IMR-90 (cell line): ENCODE measurements at regions not wholly inside any gene's neighbourhood (a gene's known extent, or its start where the extent isn't known, plus 50 kb on each side); places are given as distances from the start of the nearest gene placed in this dataset.

Experiments
- ATAC-seq: fragments of 200-7000 bp; cut with Tn5 transposase; 2 replicates; pipeline ENCODE4 v1.9.1; 2020; ENCODE audit warnings: low read depth, mild to moderate bottlenecking, moderate library complexity
- BruUV-seq: library from RNA; stranded (reverse); fragments of 400-500 nt; replicated peaks from 2 replicates; lab custom pipeline; 2021; lab: Mats Ljungman, UMichigan
- CTCF ChIA-PET: fragments of 300-600 bp; formaldehyde crosslinking; extraction: SDS; loops from one replicate; lab custom pipeline; 2021; ENCODE audit warnings: antibody characterized with exemption; lab: Yijun Ruan, JAX
- POLR2A ChIA-PET: fragments of 300-600 bp; sonication (Branson Sonifier 250); formaldehyde crosslinking; loops from one replicate; lab custom pipeline; 2022; ENCODE audit warnings: antibody characterized with exemption; ENCODE audit not compliant: unreplicated experiment; lab: Charles Lee
- DNase-seq: peaks from one replicate; pipeline ENCODE4 v3.0.0; 2013
- H2AFZ ChIP-seq: replicated peaks from 2 replicates; pipeline ENCODE3; 2013; ENCODE audit warnings: low read length, mild to moderate bottlenecking; ENCODE audit not compliant: poor library complexity
- H2AK5ac ChIP-seq: 2 replicates; pipeline ENCODE4 v1.6.1; 2013; ENCODE audit warnings: low read depth, low read length, inconsistent platforms
- H2AK9ac ChIP-seq: replicated peaks from 2 replicates; pipeline ENCODE3; 2013; ENCODE audit warnings: mild to moderate bottlenecking, low read depth, low read length, moderate library complexity; ENCODE audit not compliant: poor library complexity
- H2BK120ac ChIP-seq: 2 replicates; pipeline ENCODE4 v1.6.1; 2013; ENCODE audit warnings: low read depth, low read length, inconsistent platforms
- H2BK15ac ChIP-seq: 3 replicates; pipeline ENCODE4 v1.6.1; 2013; ENCODE audit warnings: low read depth, low read length, inconsistent platforms
- H2BK20ac ChIP-seq: 2 replicates; pipeline ENCODE4 v1.6.1; 2013; ENCODE audit warnings: low read depth, mild to moderate bottlenecking, inconsistent platforms, low read length, moderate library complexity
- H2BK5ac ChIP-seq: 2 replicates; pipeline ENCODE4 v1.6.1; 2013; ENCODE audit warnings: mild to moderate bottlenecking, low read depth, low read length, inconsistent platforms; ENCODE audit not compliant: poor library complexity, severe bottlenecking
- H3K14ac ChIP-seq: replicated peaks from 2 replicates; pipeline ENCODE4 v1.6.1; 2013; ENCODE audit warnings: low read depth, low read length, inconsistent platforms
- H3K18ac ChIP-seq: 2 replicates; pipeline ENCODE4 v1.6.1; 2013; ENCODE audit warnings: low read depth, low read length, control low read depth
- H3K23ac ChIP-seq: 2 replicates; pipeline ENCODE4 v1.6.1; 2013; ENCODE audit warnings: low read depth, low read length, inconsistent platforms
- H3K27ac ChIP-seq: 2 replicates; pipeline ENCODE4 v1.5.1; 2013; ENCODE audit warnings: mild to moderate bottlenecking, control low read depth, low read length; ENCODE audit not compliant: insufficient read depth
- H3K27me3 ChIP-seq: 2 replicates; pipeline ENCODE4 v1.6.1; 2013; ENCODE audit warnings: low read length; ENCODE audit not compliant: control insufficient read depth, insufficient read depth
- H3K36me3 ChIP-seq: 2 replicates; pipeline ENCODE4 v1.6.1; 2013; ENCODE audit warnings: low read length, mixed read lengths; ENCODE audit not compliant: control insufficient read depth, insufficient read depth
- H3K4ac ChIP-seq: 2 replicates; pipeline ENCODE4 v1.6.1; 2013; ENCODE audit warnings: low read depth, low read length, inconsistent platforms
- H3K4me1 ChIP-seq: 2 replicates; pipeline ENCODE4 v1.6.1; 2013; ENCODE audit warnings: low read length, mixed read lengths; ENCODE audit not compliant: control insufficient read depth, insufficient read depth
- H3K4me2 ChIP-seq: 2 replicates; pipeline ENCODE4 v1.6.1; 2013; ENCODE audit warnings: low read depth, mild to moderate bottlenecking, control low read depth, low read length, moderate library complexity
- H3K4me3 ChIP-seq: 2 replicates; pipeline ENCODE4 v1.5.1; 2013; ENCODE audit warnings: low read depth, mild to moderate bottlenecking, control low read depth, low read length, moderate library complexity; ENCODE audit not compliant: insufficient read depth
- H3K56ac ChIP-seq: 2 replicates; pipeline ENCODE4 v1.6.1; 2013; ENCODE audit warnings: low read length, inconsistent platforms; ENCODE audit not compliant: insufficient read depth; ENCODE audit errors: extremely low read depth
- H3K79me1 ChIP-seq, 2 experiments: 2 replicates each; pipeline ENCODE4 v1.6.1; 2013; ENCODE audit warnings: low read length in 2 of 2, inconsistent platforms in 1 of 2, low read depth in 1 of 2
- H3K9ac ChIP-seq: 2 replicates; pipeline ENCODE4 v1.6.1; 2013; ENCODE audit warnings: low read depth, low read length, control low read depth
- H3K9me1 ChIP-seq: 2 replicates; pipeline ENCODE4 v1.6.1; 2013; ENCODE audit warnings: low read length, inconsistent platforms; ENCODE audit not compliant: insufficient read depth
- H3K9me3 ChIP-seq: 2 replicates; pipeline ENCODE4 v1.6.1; 2013; ENCODE audit warnings: low read length; ENCODE audit not compliant: control insufficient read depth, insufficient read depth
- H4K20me1 ChIP-seq: 2 replicates; pipeline ENCODE4 v1.6.1; 2013; ENCODE audit warnings: low read length, inconsistent platforms; ENCODE audit not compliant: insufficient read depth
- H4K5ac ChIP-seq: 2 replicates; pipeline ENCODE4 v1.6.1; 2013; ENCODE audit warnings: mild to moderate bottlenecking, low read depth, low read length, control low read depth
- H4K8ac ChIP-seq, 2 experiments: 2 replicates each; pipeline ENCODE4 v1.6.1; 2013; ENCODE audit warnings: low read depth in 2 of 2, low read length in 2 of 2, control low read depth in 1 of 2, inconsistent platforms in 1 of 2
- H4K91ac ChIP-seq: 2 replicates; pipeline ENCODE4 v1.6.1; 2013; ENCODE audit warnings: low read depth, low read length, inconsistent platforms; ENCODE audit not compliant: insufficient read depth
- BHLHE40 ChIP-seq: fragments of 150-350 bp; IDR thresholded peaks from 2 replicates; pipeline ENCODE4 v1.6.1; 2016; ENCODE audit warnings: mild to moderate bottlenecking, low read depth, low read length
- CEBPB ChIP-seq: IDR thresholded peaks from 2 replicates; pipeline ENCODE4 v1.6.1; 2012; ENCODE audit warnings: low read depth, low read length, improper control_type of control experiment
- CHD1 ChIP-seq: IDR thresholded peaks from 2 replicates; pipeline ENCODE4 v1.6.1; 2012; ENCODE audit warnings: low read depth, low read length, improper control_type of control experiment
- FOS ChIP-seq: fragments of 150-350 bp; IDR thresholded peaks from 2 replicates; pipeline ENCODE4 v1.6.1; 2016; ENCODE audit warnings: low read depth, low read length
- MAFK ChIP-seq: IDR thresholded peaks from 2 replicates; pipeline ENCODE4 v1.6.1; 2012; ENCODE audit warnings: low read depth, low read length, improper control_type of control experiment
- MAZ ChIP-seq: IDR thresholded peaks from 2 replicates; pipeline ENCODE4 v1.6.1; 2012; ENCODE audit warnings: low read depth, mild to moderate bottlenecking, low read length, improper control_type of control experiment, moderate library complexity, borderline replicate concordance
- MXI1 ChIP-seq: IDR thresholded peaks from 2 replicates; pipeline ENCODE4 v1.6.1; 2012; ENCODE audit warnings: low read depth, mild to moderate bottlenecking, low read length, moderate library complexity, borderline replicate concordance
- NFE2L2 ChIP-seq: fragments of 150-350 bp; IDR thresholded peaks from 2 replicates; pipeline ENCODE4 v1.6.1; 2016; ENCODE audit warnings: low read depth, mild to moderate bottlenecking, low read length
- POLR2A ChIP-seq: IDR thresholded peaks from 2 replicates; pipeline ENCODE4 v1.6.1; 2012; ENCODE audit warnings: mild to moderate bottlenecking, low read depth, low read length
- RAD21 ChIP-seq: IDR thresholded peaks from 2 replicates; pipeline ENCODE4 v1.6.1; 2012; ENCODE audit warnings: low read length, improper control_type of control experiment
- RCOR1 ChIP-seq: IDR thresholded peaks from 2 replicates; pipeline ENCODE4 v1.6.1; 2012; ENCODE audit warnings: mild to moderate bottlenecking, low read length, improper control_type of control experiment; ENCODE audit not compliant: insufficient replicate concordance
- RFX5 ChIP-seq: IDR thresholded peaks from 2 replicates; pipeline ENCODE4 v1.8.0; 2012; ENCODE audit warnings: low read depth, mild to moderate bottlenecking, low read length, moderate library complexity
- USF2 ChIP-seq: fragments of 150-350 bp; IDR thresholded peaks from 2 replicates; pipeline ENCODE4 v1.6.1; 2017; ENCODE audit warnings: mild to moderate bottlenecking, antibody characterized with exemption, low read length, low read depth
- WGBS, 2 experiments: methylation state at CpG; one replicate each; pipeline versions ENCODE4 v1.1.5 to v1.1.7; 2013; ENCODE audit warnings: missing lambda C conversion rate in 2 of 2; ENCODE audit not compliant: insufficient read length in 1 of 2; ENCODE audit errors: extremely low coverage in 2 of 2; 5-methylcytosine and 5-hydroxymethylcytosine counted together
- dilution Hi-C: fragments of 300-500 bp; cut with HindIII; formaldehyde crosslinking; loops from one replicate; pipeline ENCODE4 v1.14.3; 2018; ENCODE audit warnings: low sequenced_read_pairs; ENCODE audit not compliant: unreplicated experiment
- in situ Hi-C: fragments of 300-500 bp; cut with MboI; formaldehyde crosslinking; loops from 3 replicates; pipeline ENCODE4 v1.14.3; 2019; ENCODE audit warnings: low sequenced_read_pairs, inconsistent platforms, mixed read lengths
- intact Hi-C: fragments of 100-400 bp; cut with micrococcal nuclease; formaldehyde crosslinking; loops from 2 replicates; pipeline ENCODE4 v1.10.0; 2022
- TF ChIP-seq, protein P1 (sequence below): fragments of 150-350 bp; IDR thresholded peaks from 2 replicates; pipeline ENCODE4 v1.6.1; 2016; ENCODE audit warnings: low read depth, mild to moderate bottlenecking, low read length, moderate library complexity, borderline replicate concordance

DNA sequence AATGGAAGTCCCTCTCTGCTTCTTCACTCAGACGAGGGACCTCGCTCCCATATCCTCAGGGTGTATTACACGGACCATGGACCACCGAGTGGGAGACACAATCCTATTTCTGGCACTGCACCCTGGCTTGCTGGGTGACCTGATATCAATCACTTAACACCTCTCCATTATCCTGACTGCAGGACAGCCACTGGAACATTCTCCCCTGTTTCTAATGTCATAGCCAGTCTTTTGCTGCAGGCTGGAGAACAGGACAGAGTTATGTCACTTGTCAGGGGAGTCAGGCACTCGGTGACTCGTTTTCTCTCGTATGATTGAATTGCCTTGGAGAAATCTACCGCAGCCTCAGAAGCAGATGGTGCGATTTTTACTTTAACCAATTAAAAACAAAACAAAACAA, 219.1 kb upstream of the IGFBP7 start:
- Histone ChIP-seq H3K56ac (no peak overlapping the region), H3K4me3 (no peak overlapping the region), H3K27me3 (peaks cover 2% of the 10 kb centered on the region; the same call in 1 of the 2 replicates), H3K4me1 (no peaks in the 10 kb centered on the region), H2BK20ac (no peak overlapping the region), H3K9me1 (no peaks in the 10 kb centered on the region), H2BK120ac (no peak overlapping the region), H3K36me3 (no peaks in the 10 kb centered on the region), H3K79me1 (no peaks in the 10 kb centered on the region), H4K8ac (no peak overlapping the region), H2AK9ac (no peak overlapping the region), H3K4ac (no peak overlapping the region), H2BK5ac (no peak overlapping the region), H3K9me3 (no peaks in the 10 kb centered on the region), H3K27ac (no peak overlapping the region), H3K18ac (no peak overlapping the region), H2BK15ac (no peak overlapping the region), H3K9ac (no peak overlapping the region), H4K5ac (no peak overlapping the region), H2AFZ (no peak overlapping the region), H3K14ac (no peak overlapping the region), H3K4me2 (no peak overlapping the region), H3K23ac (no peak overlapping the region), H2AK5ac (no peak overlapping the region), H4K91ac (no peak overlapping the region), H4K20me1 (no peaks in the 10 kb centered on the region)
- no peak for DNase-seq
- BruUV-seq, result no TSS peak
- dilution Hi-C loops, result no loop called here
- TF ChIP-seq, protein P1, sequence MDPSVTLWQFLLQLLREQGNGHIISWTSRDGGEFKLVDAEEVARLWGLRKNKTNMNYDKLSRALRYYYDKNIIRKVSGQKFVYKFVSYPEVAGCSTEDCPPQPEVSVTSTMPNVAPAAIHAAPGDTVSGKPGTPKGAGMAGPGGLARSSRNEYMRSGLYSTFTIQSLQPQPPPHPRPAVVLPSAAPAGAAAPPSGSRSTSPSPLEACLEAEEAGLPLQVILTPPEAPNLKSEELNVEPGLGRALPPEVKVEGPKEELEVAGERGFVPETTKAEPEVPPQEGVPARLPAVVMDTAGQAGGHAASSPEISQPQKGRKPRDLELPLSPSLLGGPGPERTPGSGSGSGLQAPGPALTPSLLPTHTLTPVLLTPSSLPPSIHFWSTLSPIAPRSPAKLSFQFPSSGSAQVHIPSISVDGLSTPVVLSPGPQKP, result no peak
- no peak for TF ChIP-seq BHLHE40
- TF ChIP-seq RFX5, result no peak
- no peak for TF ChIP-seq MAZ
- TF ChIP-seq CHD1, result no peak
- TF ChIP-seq CEBPB, result no peak
- TF ChIP-seq USF2, result no peak
- TF ChIP-seq MAFK, result no peak
- no peak for TF ChIP-seq POLR2A
- TF ChIP-seq MXI1, result no peak
- no peak for TF ChIP-seq NFE2L2
- TF ChIP-seq FOS, result no peak
- no peak for TF ChIP-seq RAD21
- TF ChIP-seq RCOR1, result no peak
- intact Hi-C loops, result no loop called here
- in situ Hi-C loops, result no loop called here
- ATAC-seq, result no peak
- CTCF ChIA-PET, result no interaction called here
- POLR2A ChIA-PET, result no interaction called here
- WGBS, 2 experiments, result 48% methylated on average over 4 of the region's 9 CpGs; no CpG with 5 or more reads in 1 of the 2 experiments
